PFSK-1 (cell line): ENCODE measurements at regions not wholly inside any gene's neighbourhood (a gene's known extent, or its start where the extent isn't known, plus 50 kb on each side); places are given as distances from the start of the nearest gene placed in this dataset.

Experiments used
- POLR2AphosphoS5 ChIP-seq: IDR thresholded peaks from 2 replicates; pipeline ENCODE4 v1.6.1; 2012; ENCODE audit warnings: low read depth, mild to moderate bottlenecking, control low read depth, low read length, moderate library complexity
- TAF1 ChIP-seq: IDR thresholded peaks from 2 replicates; pipeline ENCODE4 v1.6.1; 2012; ENCODE audit warnings: low read length, control low read depth, borderline replicate concordance; ENCODE audit not compliant: insufficient read depth
- TF ChIP-seq, protein P1 (sequence below), 2 experiments: IDR thresholded peaks; 2 replicates each; pipeline versions ENCODE4 v1.6.1 to v1.8.0; 2011 to 2012; ENCODE audit warnings: low read depth in 2 of 2, low read length in 2 of 2, control low read depth in 1 of 2, inconsistent platforms in 1 of 2, mild to moderate bottlenecking in 1 of 2, moderate library complexity in 1 of 2; ENCODE audit not compliant: insufficient read depth in 1 of 2

DNA sequence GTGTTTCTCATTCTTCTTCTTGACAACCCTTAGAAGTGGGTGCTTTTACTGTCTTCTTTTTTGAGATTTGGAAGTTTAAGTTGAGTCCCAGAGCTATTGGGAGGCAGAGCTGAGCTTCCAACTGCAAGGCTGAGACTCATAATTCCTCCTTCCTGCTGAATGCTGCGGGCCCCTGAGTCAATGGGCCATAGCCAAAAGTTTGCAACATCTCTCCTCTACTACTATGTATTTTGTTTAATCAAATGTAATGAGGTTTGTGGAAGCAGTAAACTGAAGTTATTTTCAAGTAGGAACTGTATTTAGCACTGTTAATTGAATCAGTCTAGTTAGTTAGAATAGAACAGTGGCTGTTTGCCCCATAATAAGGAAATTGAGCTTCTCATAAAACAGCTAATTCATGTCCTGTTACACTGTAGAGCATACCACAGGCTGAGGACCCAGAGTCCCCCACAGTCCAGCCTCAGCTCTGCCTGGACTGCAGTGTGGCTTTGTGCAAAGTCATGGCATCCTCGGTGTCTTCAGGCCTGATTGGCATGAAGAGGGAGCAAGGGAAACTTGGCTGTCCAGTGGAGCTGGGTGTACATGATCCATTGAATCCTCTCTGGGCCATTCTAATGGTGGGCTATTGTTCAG, 631.7 kb downstream of the VRK1 start:
- TF ChIP-seq TAF1 (no peak), POLR2AphosphoS5 (no peak)
- TF ChIP-seq, protein P1, sequence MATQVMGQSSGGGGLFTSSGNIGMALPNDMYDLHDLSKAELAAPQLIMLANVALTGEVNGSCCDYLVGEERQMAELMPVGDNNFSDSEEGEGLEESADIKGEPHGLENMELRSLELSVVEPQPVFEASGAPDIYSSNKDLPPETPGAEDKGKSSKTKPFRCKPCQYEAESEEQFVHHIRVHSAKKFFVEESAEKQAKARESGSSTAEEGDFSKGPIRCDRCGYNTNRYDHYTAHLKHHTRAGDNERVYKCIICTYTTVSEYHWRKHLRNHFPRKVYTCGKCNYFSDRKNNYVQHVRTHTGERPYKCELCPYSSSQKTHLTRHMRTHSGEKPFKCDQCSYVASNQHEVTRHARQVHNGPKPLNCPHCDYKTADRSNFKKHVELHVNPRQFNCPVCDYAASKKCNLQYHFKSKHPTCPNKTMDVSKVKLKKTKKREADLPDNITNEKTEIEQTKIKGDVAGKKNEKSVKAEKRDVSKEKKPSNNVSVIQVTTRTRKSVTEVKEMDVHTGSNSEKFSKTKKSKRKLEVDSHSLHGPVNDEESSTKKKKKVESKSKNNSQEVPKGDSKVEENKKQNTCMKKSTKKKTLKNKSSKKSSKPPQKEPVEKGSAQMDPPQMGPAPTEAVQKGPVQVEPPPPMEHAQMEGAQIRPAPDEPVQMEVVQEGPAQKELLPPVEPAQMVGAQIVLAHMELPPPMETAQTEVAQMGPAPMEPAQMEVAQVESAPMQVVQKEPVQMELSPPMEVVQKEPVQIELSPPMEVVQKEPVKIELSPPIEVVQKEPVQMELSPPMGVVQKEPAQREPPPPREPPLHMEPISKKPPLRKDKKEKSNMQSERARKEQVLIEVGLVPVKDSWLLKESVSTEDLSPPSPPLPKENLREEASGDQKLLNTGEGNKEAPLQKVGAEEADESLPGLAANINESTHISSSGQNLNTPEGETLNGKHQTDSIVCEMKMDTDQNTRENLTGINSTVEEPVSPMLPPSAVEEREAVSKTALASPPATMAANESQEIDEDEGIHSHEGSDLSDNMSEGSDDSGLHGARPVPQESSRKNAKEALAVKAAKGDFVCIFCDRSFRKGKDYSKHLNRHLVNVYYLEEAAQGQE (IDR thresholded peaks at IDR 0.05; ENCODE audit: insufficient read depth in 1 of 2, low read depth in 2 of 2, low read length in 2 of 2): no peak
